Gastroesophageal sphincter (tissue), 4 donors: ENCODE measurements at regions not wholly inside any gene's neighbourhood (a gene's known extent, or its start where the extent isn't known, plus 50 kb on each side); places are given as distances from the start of the nearest gene placed in this dataset.

Experiments used
- ATAC-seq: fragments of 150-250 bp; one replicate; pipeline ENCODE4 v1.9.1; 2016; ENCODE audit warnings: mild to moderate bottlenecking, moderate library complexity
- H3K27ac ChIP-seq, 4 donors: fragments of 200-600 bp; sonication (generic) in 3 of 4; 1 replicate in 3 of 4; 2 replicates in 1 of 4; pipeline ENCODE4 v1.5.1; 2016 to 2019
- H3K27me3 ChIP-seq: fragments of 200-600 bp; sonication (generic); one replicate; pipeline ENCODE4 v1.5.1; 2019
- H3K36me3 ChIP-seq, 2 donors: fragments of 200-600 bp; sonication (generic); one replicate each; pipeline ENCODE4 v1.5.1; 2019; ENCODE audit warnings: control low read depth in 1 of 2
- H3K4me1 ChIP-seq, 3 donors: fragments of 200-600 bp; sonication (generic); 1 replicate in 2 of 3; 2 replicates in 1 of 3; pipeline ENCODE4 v1.5.1; 2016 to 2019; ENCODE audit warnings: control low read depth in 2 of 3
- H3K4me3 ChIP-seq, 2 donors: fragments of 200-600 bp; sonication (generic); one replicate each; pipeline ENCODE4 v1.5.1; 2019; ENCODE audit warnings: mild to moderate bottlenecking in 1 of 2, moderate library complexity in 1 of 2
- H3K9me3 ChIP-seq, 3 donors: fragments of 200-600 bp; sonication (generic); one replicate each; pipeline ENCODE4 v1.5.1; 2017 to 2019; ENCODE audit warnings: control low read depth in 2 of 3
- CTCF ChIP-seq, 4 experiments: fragments of 200-600 bp in 2 of 4; fragments of 450-650 bp in 2 of 4; sonication (generic) in 1 of 4; IDR thresholded peaks; one replicate each; pipeline ENCODE4 v1.5.1; 2017 to 2019; ENCODE audit warnings: antibody characterized with exemption in 4 of 4, mild to moderate bottlenecking in 2 of 4, moderate library complexity in 2 of 4
- EP300 ChIP-seq: sonication (generic); formaldehyde crosslinking; IDR thresholded peaks from one replicate; pipeline ENCODE4 v1.6.1; 2017; ENCODE audit warnings: antibody characterized with exemption, mild to moderate bottlenecking
- POLR2A ChIP-seq, 2 donors: fragments of 450-650 bp; IDR thresholded peaks; one replicate each; pipeline ENCODE4 v1.6.1; 2017; ENCODE audit warnings: antibody characterized with exemption in 2 of 2, mild to moderate bottlenecking in 2 of 2, moderate library complexity in 1 of 2
- POLR2AphosphoS5 ChIP-seq: sonication (generic); formaldehyde crosslinking; IDR thresholded peaks from one replicate; pipeline ENCODE4 v1.6.1; 2017; ENCODE audit warnings: antibody characterized with exemption
- WGBS, 2 donors: methylation state at CpG; one replicate each; pipeline ENCODE4 v1.1.5; 2018; ENCODE audit warnings: low coverage in 1 of 2; 5-methylcytosine and 5-hydroxymethylcytosine counted together

- TF ChIP-seq POLR2A (IDR thresholded peaks at IDR 0.05) (no peak), CTCF (IDR thresholded peaks at IDR 0.05) (no peak), EP300 (no peak), POLR2AphosphoS5 (no peak)
- H3K27ac ChIP-seq, result no peak overlapping the region
Measured at GRCh38 chr17:71313866-71314265, 807.0 kb upstream of the SOX9 start.

GRCh38 chr17:71315568-71315967 lies 805.3 kb upstream of the SOX9 start:
- ATAC-seq, result no peak
- H3K9me3 ChIP-seq, result no peaks in the 10 kb centered on the region
- no peaks in the 10 kb centered on the region for H3K27me3 ChIP-seq
- TF ChIP-seq EP300 (no peak), POLR2A (IDR thresholded peaks at IDR 0.05) (no peak), POLR2AphosphoS5 (no peak), CTCF (IDR thresholded peaks at IDR 0.05) (no peak)
- WGBS, 2 donors, result 42 to 49% methylated on average over 3 of the region's 3 CpGs
- no peak overlapping the region for H3K4me3 ChIP-seq
- H3K27ac ChIP-seq, result no peak overlapping the region
- H3K4me1 ChIP-seq, result no peaks in the 10 kb centered on the region
- H3K36me3 ChIP-seq, result no peaks in the 10 kb centered on the region

More at GRCh38 chr17:71313866-71314265, 807.0 kb upstream of the SOX9 start:
- WGBS, 2 donors, result 54 to 55% methylated on average over 3 of the region's 3 CpGs
- Histone ChIP-seq H3K4me3 (no peak overlapping the region), H3K9me3 (no peaks in the 10 kb centered on the region), H3K27me3 (no peaks in the 10 kb centered on the region), H3K4me1 (no peaks in the 10 kb centered on the region), H3K36me3 (no peaks in the 10 kb centered on the region)
- ATAC-seq, result no peak

- TF ChIP-seq POLR2AphosphoS5, result no peak
- TF ChIP-seq EP300, result no peak
- TF ChIP-seq CTCF (IDR thresholded peaks at IDR 0.05), result no peak
- TF ChIP-seq POLR2A (IDR thresholded peaks at IDR 0.05), result no peak
- ATAC-seq, result no peak
- H3K4me1 ChIP-seq, result no peaks in the 10 kb centered on the region
- H3K4me3 ChIP-seq, result no peak overlapping the region
- no peaks in the 10 kb centered on the region for H3K27me3 ChIP-seq
- 47 to 55% methylated on average over 4 of the region's 4 CpGs for WGBS, 2 donors
- H3K36me3 ChIP-seq, result no peaks in the 10 kb centered on the region
- no peaks in the 10 kb centered on the region for H3K9me3 ChIP-seq
- H3K27ac ChIP-seq, result no peak overlapping the region
Measured at GRCh38 chr17:71316176-71316897, 804.5 kb upstream of the SOX9 start.

GRCh38 chr17:71320009-71320796 lies 800.6 kb upstream of the SOX9 start:
- TF ChIP-seq POLR2AphosphoS5 (no peak), POLR2A (IDR thresholded peaks at IDR 0.05) (no peak), CTCF (IDR thresholded peaks at IDR 0.05) (no peak), EP300 (no peak)
- H3K4me3 ChIP-seq, result no peak overlapping the region
- ATAC-seq, result no peak
- H3K27me3 ChIP-seq, result no peaks in the 10 kb centered on the region
- no peak overlapping the region for H3K27ac ChIP-seq
- WGBS, 2 donors, result 42 to 59% methylated on average over 6 of the region's 6 CpGs
- no peaks in the 10 kb centered on the region for H3K9me3 ChIP-seq
- H3K36me3 ChIP-seq, result no peaks in the 10 kb centered on the region
- H3K4me1 ChIP-seq, result no peaks in the 10 kb centered on the region
